Upper lobe of right lung (tissue), 1 donor: ENCODE measurements at regions not wholly inside any gene's neighbourhood (a gene's known extent, or its start where the extent isn't known, plus 50 kb on each side); places are given as distances from the start of the nearest gene placed in this dataset.

ENCODE experiments used
- ATAC-seq: fragments of 200-7000 bp; cut with Tn5 transposase; one replicate; pipeline ENCODE4 v1.9.1; 2020; ENCODE audit warnings: mild to moderate bottlenecking, moderate library complexity
- DNase-seq: peaks from one replicate; pipeline ENCODE4 v3.0.0-alpha.2; 2020
- H3K27ac ChIP-seq: fragments of 200-600 bp; one replicate; pipeline ENCODE4 v1.8.0; 2022
- H3K27me3 ChIP-seq: fragments of 200-600 bp; one replicate; pipeline ENCODE4 v1.8.0; 2022; ENCODE audit warnings: mild to moderate bottlenecking
- H3K36me3 ChIP-seq: fragments of 200-600 bp; one replicate; pipeline ENCODE4 v1.8.0; 2022
- H3K4me1 ChIP-seq: fragments of 200-600 bp; one replicate; pipeline ENCODE4 v1.8.0; 2022
- H3K4me3 ChIP-seq: fragments of 200-600 bp; one replicate; pipeline ENCODE4 v1.8.0; 2022; ENCODE audit warnings: mild to moderate bottlenecking
- H3K9me3 ChIP-seq: fragments of 200-600 bp; one replicate; pipeline ENCODE4 v1.8.0; 2022
- CTCF ChIP-seq: fragments of 200-600 bp; IDR thresholded peaks from one replicate; pipeline ENCODE4 v1.8.0; 2022; ENCODE audit warnings: antibody characterized with exemption
- intact Hi-C: fragments of 100-400 bp; cut with DNase I; formaldehyde crosslinking; loops from one replicate; pipeline ENCODE4 v1.11.0; 2022
- donor health status: DM: no; HTN: yes; CAD: no; lungs with severe emphysema.

DNA sequence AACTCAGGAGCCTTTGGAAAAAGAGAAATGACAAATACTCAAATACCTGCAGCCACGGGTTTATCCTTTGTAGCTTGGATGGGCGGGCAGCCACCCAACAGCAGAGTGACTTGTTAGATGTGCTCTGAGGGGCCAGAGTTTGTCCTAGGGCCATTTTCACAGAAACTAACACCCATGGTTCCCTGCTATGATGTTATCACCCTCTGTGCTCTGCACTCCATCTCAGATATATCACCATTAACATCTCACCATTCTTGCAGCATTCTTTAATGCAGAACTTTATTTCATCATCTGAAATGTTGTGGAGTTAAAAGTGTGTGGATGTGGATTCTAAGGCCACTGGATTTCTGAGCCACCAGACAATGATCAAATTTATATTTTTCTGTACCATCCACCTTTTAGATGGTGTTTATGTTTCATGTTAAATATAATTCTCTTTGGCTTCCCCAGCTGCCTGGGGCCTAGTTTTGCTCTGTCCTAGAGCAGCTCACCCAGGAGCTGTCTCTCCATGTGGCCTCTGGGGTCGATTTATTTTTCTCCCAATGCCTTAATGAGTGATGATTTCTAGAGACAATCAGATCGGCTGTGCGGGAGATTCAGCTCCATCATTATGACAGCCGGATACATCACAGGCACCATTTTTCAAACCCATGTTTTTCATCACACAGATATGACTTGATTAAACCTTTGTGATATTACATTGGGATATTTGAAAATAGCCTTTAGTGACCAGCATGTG lies 380.8 kb downstream of the BCOR start:
- TF ChIP-seq CTCF = no peak
- Histone ChIP-seq H3K27ac (no peak overlapping the region), H3K4me1 (no peaks in the 10 kb centered on the region), H3K27me3 (no peaks in the 10 kb centered on the region), H3K4me3 (no peak overlapping the region), H3K9me3 (no peaks in the 10 kb centered on the region), H3K36me3 (no peaks in the 10 kb centered on the region)
- intact Hi-C loops = no loop called here
- no peak for ATAC-seq
- no peak for DNase-seq

DNA sequence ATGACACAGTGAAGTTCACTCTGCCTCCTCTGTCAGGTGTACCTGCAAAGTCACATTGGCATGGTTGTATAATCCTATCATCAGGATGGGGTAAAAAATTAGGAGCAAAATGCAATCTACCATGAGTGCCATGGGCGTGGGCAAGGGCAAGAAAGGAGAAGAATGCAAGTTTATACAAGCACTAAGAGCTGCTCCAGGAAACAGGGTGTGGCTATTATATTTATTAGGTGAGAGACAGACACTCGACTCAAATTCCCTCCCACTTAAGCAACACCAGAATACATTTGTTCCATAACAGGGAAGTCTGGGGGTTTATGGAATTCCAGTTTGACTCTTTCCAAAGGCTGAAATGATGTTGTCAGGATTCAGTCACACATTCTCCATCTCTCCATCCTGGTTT lies 378.8 kb downstream of the BCOR start:
- ATAC-seq (no peak), DNase-seq (no peak)
- H3K36me3 ChIP-seq = no peaks in the 10 kb centered on the region
- no peak overlapping the region for H3K27ac ChIP-seq
- H3K9me3 ChIP-seq = no peaks in the 10 kb centered on the region
- TF ChIP-seq CTCF = no peak
- no peak overlapping the region for H3K4me3 ChIP-seq
- no peaks in the 10 kb centered on the region for H3K27me3 ChIP-seq
- intact Hi-C loops = no loop called here
- H3K4me1 ChIP-seq = no peaks in the 10 kb centered on the region

GRCh38 chrX:39720945-39721344 lies 376.8 kb downstream of the BCOR start:
- intact Hi-C loops = no loop called here
- Histone ChIP-seq H3K4me3 (no peak overlapping the region), H3K27me3 (no peaks in the 10 kb centered on the region), H3K36me3 (no peaks in the 10 kb centered on the region), H3K27ac (no peak overlapping the region), H3K4me1 (no peaks in the 10 kb centered on the region), H3K9me3 (no peaks in the 10 kb centered on the region)
- no peak for ATAC-seq
- no peak for DNase-seq
- no peak for TF ChIP-seq CTCF

GRCh38 chrX:39721566-39722279 lies 376.0 kb downstream of the BCOR start:
- TF ChIP-seq CTCF = no peak
- Histone ChIP-seq H3K27ac (no peak overlapping the region), H3K9me3 (no peaks in the 10 kb centered on the region), H3K27me3 (no peaks in the 10 kb centered on the region), H3K4me3 (no peak overlapping the region), H3K36me3 (no peaks in the 10 kb centered on the region), H3K4me1 (no peaks in the 10 kb centered on the region)
- ATAC-seq (no peak), DNase-seq (no peak)
- intact Hi-C loops = no loop called here

- H3K36me3 ChIP-seq = no peaks in the 10 kb centered on the region
- no peak for DNase-seq
- no peak for TF ChIP-seq CTCF
- H3K4me3 ChIP-seq = no peak overlapping the region
- H3K27me3 ChIP-seq = no peaks in the 10 kb centered on the region
- no peaks in the 10 kb centered on the region for H3K4me1 ChIP-seq
- H3K27ac ChIP-seq = no peak overlapping the region
- no peak for ATAC-seq
- H3K9me3 ChIP-seq = no peaks in the 10 kb centered on the region
- intact Hi-C loops = no loop called here
Observed at GRCh38 chrX:39724544-39724943, 373.2 kb downstream of the BCOR start.
